Ovary (tissue), 7 donors: ENCODE measurements at regions not wholly inside any gene's neighbourhood (a gene's known extent, or its start where the extent isn't known, plus 50 kb on each side); places are given as distances from the start of the nearest gene placed in this dataset.

Source experiments
- DNase-seq, 5 donors: peaks; one replicate each; pipeline ENCODE4 v3.0.0-alpha.2; 2019 to 2020
- H3K27ac ChIP-seq, 2 donors: fragments of 200-600 bp; one replicate each; pipeline versions ENCODE4 v1.5.1 to v1.8.0; 2019 to 2022
- H3K27me3 ChIP-seq: fragments of 200-600 bp; one replicate; pipeline ENCODE4 v1.8.0; 2022
- H3K36me3 ChIP-seq: fragments of 200-600 bp; sonication (generic); one replicate; pipeline ENCODE4 v1.5.1; 2019
- H3K4me1 ChIP-seq: one replicate; pipeline ENCODE4 v1.8.1; 2013; ENCODE audit warnings: mild to moderate bottlenecking, moderate library complexity; ENCODE audit not compliant: insufficient read depth
- H3K4me3 ChIP-seq: fragments of 200-600 bp; sonication (generic); one replicate; pipeline ENCODE4 v1.5.1; 2017
- H3K9me3 ChIP-seq, 2 donors: fragments of 200-600 bp in 1 of 2; sonication (generic) in 1 of 2; one replicate each; pipeline versions ENCODE4 v1.5.1 to v1.8.1; 2013 to 2019; ENCODE audit warnings: mild to moderate bottlenecking in 1 of 2, moderate library complexity in 1 of 2
- CTCF ChIP-seq, 3 donors: fragments of 450-650 bp in 2 of 3; fragments of 200-600 bp in 1 of 3; IDR thresholded peaks; one replicate each; pipeline versions ENCODE4 v1.5.1 to v1.8.0; 2016 to 2022; ENCODE audit warnings: antibody characterized with exemption in 3 of 3, mild to moderate bottlenecking in 1 of 3
- EP300 ChIP-seq: sonication (generic); formaldehyde crosslinking; IDR thresholded peaks from one replicate; pipeline ENCODE4 v1.6.1; 2017; ENCODE audit warnings: antibody characterized with exemption
- POLR2A ChIP-seq: fragments of 450-650 bp; IDR thresholded peaks from one replicate; pipeline ENCODE4 v1.6.1; 2017; ENCODE audit warnings: antibody characterized with exemption, mild to moderate bottlenecking, moderate library complexity
- WGBS, 3 donors: extraction: QIAGEN DNeasy Blood & Tissue Kit in 1 of 3; methylation state at CpG; one replicate each; pipeline versions ENCODE4 v1.1.5 to v1.1.7; 2013 to 2017; 5-methylcytosine and 5-hydroxymethylcytosine counted together
- intact Hi-C, 4 donors: fragments of 100-400 bp; cut with DNase I; formaldehyde crosslinking; loops; one replicate each; pipeline versions ENCODE4 v1.11.0 to v1.15.1; 2022 to 2023
- donor health status: DM: no; HTN: no; CAD: no; lungs with moderate emphysema.
- donor health status: DM: no; HTN: no; CAD: no.
- donor health status: Bipolar disorder and iron deficiency.
- donor health status: DM: no; HTN: no; CAD: no.
- donor health status: DM: yes; HTN: yes; CAD: no.

DNA sequence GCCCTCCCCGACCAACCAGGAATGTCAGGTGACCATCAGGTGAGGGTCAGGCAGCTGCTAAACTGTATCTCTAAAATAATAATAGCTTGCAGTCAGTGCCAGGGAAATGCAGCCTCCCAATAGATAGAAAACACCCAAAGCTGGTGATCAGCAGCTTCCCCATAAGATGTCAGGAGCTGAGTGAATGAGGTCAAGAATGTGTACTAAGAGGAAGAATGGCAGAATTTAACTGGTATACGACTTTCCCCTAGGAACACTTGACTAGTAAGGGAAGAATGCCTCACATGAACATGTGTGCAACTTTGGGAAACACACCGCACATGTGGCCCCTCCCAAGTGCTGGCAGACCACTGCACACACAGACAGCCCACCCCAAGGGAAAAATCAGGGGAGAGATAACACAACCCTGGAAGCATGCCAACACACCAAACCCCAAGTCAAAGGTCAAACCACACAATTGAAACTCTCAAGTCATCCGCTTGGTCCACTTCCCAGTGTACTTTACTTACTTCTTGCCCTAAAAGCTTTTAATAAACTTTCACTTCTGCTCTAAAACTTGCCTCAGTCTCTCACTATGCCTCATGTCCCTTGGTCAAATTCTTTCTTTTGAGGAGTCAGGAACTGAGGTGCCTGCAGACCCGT is 806.5 kb downstream of the OTOL1 start:
- no peaks in the 10 kb centered on the region for H3K4me1 ChIP-seq
- H3K36me3 ChIP-seq = no peaks in the 10 kb centered on the region
- TF ChIP-seq CTCF (IDR thresholded peaks at IDR 0.05) (no peak), EP300 (no peak), POLR2A (no peak)
- H3K4me3 ChIP-seq = no peak overlapping the region
- no peak for DNase-seq
- WGBS, 3 donors = 77 to 84% (median 80%) methylated on average over 5 of the region's 5 CpGs
- intact Hi-C loops = no loop called here
- H3K27me3 ChIP-seq = no peaks in the 10 kb centered on the region
- no peak overlapping the region for H3K27ac ChIP-seq
- H3K9me3 ChIP-seq = peaks cover 0 to 3% of the 10 kb centered on the region in 2 donors

- TF ChIP-seq POLR2A = no peak
- TF ChIP-seq CTCF (IDR thresholded peaks at IDR 0.05) = no peak
- TF ChIP-seq EP300 = no peak
- H3K36me3 ChIP-seq = no peaks in the 10 kb centered on the region
- H3K4me1 ChIP-seq = no peaks in the 10 kb centered on the region
- intact Hi-C loops = no loop called here
- WGBS, 3 donors = 93 to 98% (median 98%) methylated on average over 2 of the region's 2 CpGs
- H3K9me3 ChIP-seq = no peaks in the 10 kb centered on the region
- no peaks in the 10 kb centered on the region for H3K27me3 ChIP-seq
- DNase-seq = no peak
- H3K27ac ChIP-seq = no peak overlapping the region
- H3K4me3 ChIP-seq = no peak overlapping the region
These were observed 820.4 kb downstream of the OTOL1 start for GRCh38 chr3:162317046-162317445.

DNA sequence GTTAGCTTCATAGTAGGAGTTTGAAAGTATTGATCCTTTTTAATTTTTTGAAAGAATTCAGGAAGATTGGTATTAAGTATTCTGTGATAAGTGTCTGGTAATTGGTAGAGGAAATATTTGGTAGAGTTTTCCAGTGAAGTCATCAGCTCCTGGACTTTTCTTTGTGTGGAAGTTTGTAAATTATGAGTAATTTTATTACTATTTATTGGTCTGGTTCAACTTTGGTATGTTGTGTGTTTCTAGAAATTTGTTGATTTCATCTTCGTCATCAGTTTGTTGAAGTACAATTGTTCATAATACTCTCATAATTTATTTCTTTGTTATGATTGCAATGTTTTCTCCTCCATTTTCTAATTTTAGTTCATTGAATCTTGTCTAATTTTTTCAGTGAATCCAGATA is 832.0 kb downstream of the OTOL1 start:
- Histone ChIP-seq H3K4me3 (no peak overlapping the region), H3K4me1 (no peaks in the 10 kb centered on the region), H3K27ac (no peak overlapping the region), H3K36me3 (no peaks in the 10 kb centered on the region), H3K27me3 (no peaks in the 10 kb centered on the region), H3K9me3 (no peaks in the 10 kb centered on the region)
- no peak for TF ChIP-seq CTCF (IDR thresholded peaks at IDR 0.05)
- TF ChIP-seq EP300 = no peak
- no peak for TF ChIP-seq POLR2A
- WGBS, 3 donors = 79 to 87% (median 82%) methylated on average over 1 of the region's 1 CpG
- intact Hi-C loops = no loop called here
- DNase-seq = no peak

DNA sequence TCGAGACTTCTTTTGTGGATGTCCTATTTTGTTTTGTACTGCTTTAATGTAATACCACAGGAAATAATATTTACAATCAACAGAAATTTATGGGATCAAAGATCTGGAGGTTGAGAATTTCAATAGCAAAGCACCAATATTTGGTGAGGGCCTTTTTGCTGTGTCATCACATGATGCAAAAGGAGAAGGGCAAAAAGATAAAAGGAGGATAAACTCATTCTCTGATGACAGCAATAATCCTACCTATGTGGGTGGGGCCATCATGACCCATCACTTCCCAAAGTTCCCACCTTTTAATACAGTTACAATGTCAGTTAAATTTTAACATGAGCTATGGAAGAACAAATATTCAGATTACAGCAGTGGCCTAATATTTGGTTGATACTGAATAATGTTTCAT is 832.9 kb downstream of the OTOL1 start:
- intact Hi-C loops = no loop called here
- WGBS, 3 donors = 90 to 96% (median 96%) methylated on average over 1 of the region's 1 CpG

More for the DNA sequence above, 832.9 kb downstream of the OTOL1 start:
- no peaks in the 10 kb centered on the region for H3K9me3 ChIP-seq
- no peaks in the 10 kb centered on the region for H3K4me1 ChIP-seq
- no peaks in the 10 kb centered on the region for H3K27me3 ChIP-seq
- no peak overlapping the region for H3K4me3 ChIP-seq
- no peak overlapping the region for H3K27ac ChIP-seq
- TF ChIP-seq POLR2A = no peak
- no peak for TF ChIP-seq EP300
- no peak for TF ChIP-seq CTCF (IDR thresholded peaks at IDR 0.05)
- H3K36me3 ChIP-seq = no peaks in the 10 kb centered on the region
- DNase-seq = no peak
